B cell (primary cell): ENCODE measurements at regions not wholly inside any gene's neighbourhood (a gene's known extent, or its start where the extent isn't known, plus 50 kb on each side); places are given as distances from the start of the nearest gene placed in this dataset.

ENCODE experiments used
- ATAC-seq: fragments of 200-7000 bp; cut with Tn5 transposase; one replicate; pipeline ENCODE4 v1.10.0; 2021; ENCODE audit warnings: low read depth, mild to moderate bottlenecking, moderate number of reproducible peaks, moderate library complexity
- CTCF ChIA-PET: fragments of 350-600 bp; sonication (Branson Sonifier 250); formaldehyde crosslinking; loops from one replicate; lab custom pipeline; 2021; ENCODE audit warnings: antibody characterized with exemption, inconsistent platforms; lab: Charles Lee
- POLR2A ChIA-PET: fragments of 350-600 bp; sonication (Branson Sonifier 250); formaldehyde crosslinking; loops from one replicate; lab custom pipeline; 2021; ENCODE audit warnings: antibody characterized with exemption; lab: Charles Lee
- DNase-seq: peaks from one replicate; pipeline ENCODE4 v3.0.0; 2013
- H2AFZ ChIP-seq: 2 replicates; pipeline ENCODE4 v1.6.1; 2012; ENCODE audit warnings: mild to moderate bottlenecking, low read depth, low read length; ENCODE audit not compliant: insufficient read depth, poor library complexity, severe bottlenecking
- H3K27ac ChIP-seq, 2 donors: 1 replicate in 1 of 2; 2 replicates in 1 of 2; pipeline ENCODE4 v1.5.1; 2012 to 2013; ENCODE audit warnings: low read length in 2 of 2, mild to moderate bottlenecking in 2 of 2, moderate library complexity in 1 of 2
- H3K27me3 ChIP-seq, 4 experiments: fragments of 200-600 bp in 1 of 4; sonication (generic) in 1 of 4; replicated peaks in 1 of 4; 1 replicate in 2 of 4; 2 replicates in 2 of 4; pipeline versions ENCODE4 v1.6.1 to v1.7.0; 2013 to 2016; ENCODE audit warnings: low read length in 3 of 4, mild to moderate bottlenecking in 2 of 4, mixed read lengths in 1 of 4, moderate library complexity in 1 of 4; ENCODE audit not compliant: insufficient read depth in 4 of 4, control insufficient read depth in 3 of 4; ENCODE audit errors: control extremely low read depth in 1 of 4
- H3K36me3 ChIP-seq, 2 experiments: replicated peaks in 1 of 2; 1 replicate in 1 of 2; 2 replicates in 1 of 2; pipeline versions ENCODE4 v1.6.1 to v1.7.1; 2013; ENCODE audit warnings: low read length in 1 of 2; ENCODE audit not compliant: insufficient read depth in 2 of 2, control insufficient read depth in 1 of 2; ENCODE audit errors: control extremely low read depth in 1 of 2, extremely low read depth in 1 of 2
- H3K4me1 ChIP-seq, 2 donors: fragments of 200-600 bp in 1 of 2; sonication (generic) in 1 of 2; 1 replicate in 1 of 2; 2 replicates in 1 of 2; pipeline versions ENCODE4 v1.5.1 to v1.6.1; 2013 to 2017; ENCODE audit warnings: low read length in 2 of 2; ENCODE audit not compliant: control insufficient read depth in 2 of 2, insufficient read depth in 2 of 2
- H3K4me2 ChIP-seq: replicated peaks from 2 replicates; pipeline ENCODE3; 2012; ENCODE audit warnings: mild to moderate bottlenecking, low read depth, low read length; ENCODE audit not compliant: poor library complexity, severe bottlenecking
- H3K4me3 ChIP-seq, 5 experiments: fragments of 200-600 bp in 1 of 5; sonication (generic) in 1 of 5; 1 replicate in 3 of 5; 2 replicates in 2 of 5; pipeline versions ENCODE4 v1.5.1 to v1.7.0; 2011 to 2016; ENCODE audit warnings: low read length in 4 of 5, mild to moderate bottlenecking in 4 of 5, low read depth in 2 of 5, control low read depth in 1 of 5, moderate library complexity in 1 of 5; ENCODE audit not compliant: insufficient read depth in 1 of 5; ENCODE audit errors: control extremely low read depth in 1 of 5, extremely low read depth in 1 of 5
- H3K79me2 ChIP-seq: fragments of 200-600 bp; sonication (generic); one replicate; pipeline ENCODE4 v1.6.0; 2016; ENCODE audit warnings: low read length; ENCODE audit not compliant: control insufficient read depth, insufficient read depth
- H3K9ac ChIP-seq: fragments of 200-600 bp; sonication (generic); 2 replicates; pipeline ENCODE4 v1.6.1; 2017; ENCODE audit warnings: mild to moderate bottlenecking, low read length, moderate library complexity
- H3K9me3 ChIP-seq, 3 donors: one replicate each; pipeline versions ENCODE4 v1.6.1 to v1.7.1; 2013; ENCODE audit warnings: low read length in 2 of 3; ENCODE audit not compliant: control insufficient read depth in 2 of 3, insufficient read depth in 1 of 3; ENCODE audit errors: control extremely low read depth in 1 of 3
- H4K20me1 ChIP-seq: 2 replicates; pipeline ENCODE4 v1.6.0; 2012; ENCODE audit warnings: mild to moderate bottlenecking, low read length; ENCODE audit not compliant: insufficient read depth, control insufficient read depth, poor library complexity, severe bottlenecking
- H3K27ac Mint-ChIP-seq: one replicate; pipeline ENCODE4 v1.8.0; 2021; ENCODE audit warnings: mixed read lengths
- H3K27me3 Mint-ChIP-seq: one replicate; pipeline ENCODE4 v1.8.0; 2021; ENCODE audit warnings: mixed read lengths
- H3K4me1 Mint-ChIP-seq: one replicate; pipeline ENCODE4 v1.8.0; 2021; ENCODE audit warnings: mixed read lengths
- H3K4me3 Mint-ChIP-seq: one replicate; pipeline ENCODE4 v1.8.0; 2021; ENCODE audit warnings: mixed read lengths
- H3K9me3 Mint-ChIP-seq: one replicate; pipeline ENCODE4 v1.8.0; 2022; ENCODE audit warnings: mixed read lengths; ENCODE audit not compliant: insufficient read depth
- EZH2 ChIP-seq: IDR thresholded peaks from 2 replicates; pipeline ENCODE4 v1.6.1; 2012; ENCODE audit warnings: borderline replicate concordance, low read depth, mild to moderate bottlenecking, moderate library complexity, low read length; ENCODE audit not compliant: insufficient read depth, poor library complexity, severe bottlenecking
- whole genome bisulfite sequencing: methylation state at CpG from one replicate; pipeline ENCODE4 v1.1.5; 2013; ENCODE audit warnings: missing lambda C conversion rate; ENCODE audit not compliant: insufficient coverage; 5-methylcytosine and 5-hydroxymethylcytosine counted together
- intact Hi-C: fragments of 100-400 bp; cut with micrococcal nuclease; formaldehyde crosslinking; loops from one replicate; pipeline ENCODE4 v1.10.0; 2022
- TF ChIP-seq, protein P1 (sequence below): fragments of 200-600 bp; IDR thresholded peaks from one replicate; pipeline ENCODE4 v1.8.0; 2022; ENCODE audit warnings: antibody characterized with exemption, mild to moderate bottlenecking

DNA sequence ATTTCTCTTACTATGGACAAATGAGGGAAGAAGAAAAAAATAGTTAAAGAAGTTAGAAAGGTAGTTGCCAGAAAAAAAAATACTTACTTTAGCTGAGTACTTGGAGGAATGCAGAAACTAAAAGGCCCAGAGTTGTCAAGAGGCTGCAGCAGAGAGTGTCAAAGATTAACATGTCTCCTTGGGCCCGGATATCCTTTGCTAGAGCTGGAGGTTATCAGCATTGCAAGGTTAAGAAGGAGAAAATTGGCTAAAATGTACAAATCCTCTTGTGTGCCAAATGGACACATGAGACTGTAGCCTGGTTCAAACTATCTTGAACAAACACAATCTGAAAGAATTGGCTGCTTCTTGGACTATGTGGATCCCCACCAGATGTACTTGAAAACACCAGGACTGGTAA lies 377.0 kb downstream of the SEMA3D start:
- no peak overlapping the region for H2AFZ ChIP-seq
- DNase-seq (no peak), ATAC-seq (no peak)
- H3K4me1 Mint-ChIP-seq, result no peaks in the 10 kb centered on the region
- H3K4me3 Mint-ChIP-seq, result no peak overlapping the region
- H3K27me3 ChIP-seq, result no peaks in the 10 kb centered on the region
- intact Hi-C loops, result no loop called here
- H4K20me1 ChIP-seq, result no peaks in the 10 kb centered on the region
- CTCF ChIA-PET, result no interaction called here
- no peaks in the 10 kb centered on the region for H3K36me3 ChIP-seq
- H3K4me3 ChIP-seq, result no peak overlapping the region
- 86% methylated on average over 1 of the region's 1 CpG for WGBS
- no peak overlapping the region for H3K4me2 ChIP-seq
- H3K27me3 Mint-ChIP-seq, result no peaks in the 10 kb centered on the region
- H3K4me1 ChIP-seq, result no peaks in the 10 kb centered on the region
- POLR2A ChIA-PET, result no interaction called here
- no peak overlapping the region for H3K9ac ChIP-seq
- no peak overlapping the region for H3K27ac Mint-ChIP-seq
- TF ChIP-seq, protein P1, sequence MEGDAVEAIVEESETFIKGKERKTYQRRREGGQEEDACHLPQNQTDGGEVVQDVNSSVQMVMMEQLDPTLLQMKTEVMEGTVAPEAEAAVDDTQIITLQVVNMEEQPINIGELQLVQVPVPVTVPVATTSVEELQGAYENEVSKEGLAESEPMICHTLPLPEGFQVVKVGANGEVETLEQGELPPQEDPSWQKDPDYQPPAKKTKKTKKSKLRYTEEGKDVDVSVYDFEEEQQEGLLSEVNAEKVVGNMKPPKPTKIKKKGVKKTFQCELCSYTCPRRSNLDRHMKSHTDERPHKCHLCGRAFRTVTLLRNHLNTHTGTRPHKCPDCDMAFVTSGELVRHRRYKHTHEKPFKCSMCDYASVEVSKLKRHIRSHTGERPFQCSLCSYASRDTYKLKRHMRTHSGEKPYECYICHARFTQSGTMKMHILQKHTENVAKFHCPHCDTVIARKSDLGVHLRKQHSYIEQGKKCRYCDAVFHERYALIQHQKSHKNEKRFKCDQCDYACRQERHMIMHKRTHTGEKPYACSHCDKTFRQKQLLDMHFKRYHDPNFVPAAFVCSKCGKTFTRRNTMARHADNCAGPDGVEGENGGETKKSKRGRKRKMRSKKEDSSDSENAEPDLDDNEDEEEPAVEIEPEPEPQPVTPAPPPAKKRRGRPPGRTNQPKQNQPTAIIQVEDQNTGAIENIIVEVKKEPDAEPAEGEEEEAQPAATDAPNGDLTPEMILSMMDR, result no peak
- TF ChIP-seq EZH2, result no peak
- peaks cover 3% of the 10 kb centered on the region for H3K9me3 Mint-ChIP-seq
- no peaks in the 10 kb centered on the region for H3K79me2 ChIP-seq
- no peaks in the 10 kb centered on the region for H3K9me3 ChIP-seq
- no peak overlapping the region for H3K27ac ChIP-seq

DNA sequence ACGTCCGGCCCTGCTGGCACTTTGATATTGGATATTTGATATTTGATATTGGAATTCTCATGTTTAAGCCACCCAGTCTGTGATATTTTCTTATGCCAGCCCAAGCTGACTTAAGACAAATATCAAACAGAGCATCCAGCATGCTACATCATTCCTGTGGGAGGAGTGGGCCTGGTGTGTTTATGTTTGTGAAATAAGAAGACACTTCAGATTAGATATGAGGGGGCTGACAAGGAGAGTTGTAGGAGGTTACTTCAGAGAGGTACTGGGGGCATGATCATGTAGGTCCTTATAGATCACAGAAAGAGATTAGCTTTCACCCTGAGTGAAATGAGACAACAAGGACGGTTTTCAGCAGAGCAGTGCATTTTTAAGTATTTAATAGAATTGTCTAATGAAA lies 382.9 kb downstream of the SEMA3D start:
- Mint-ChIP-seq H3K27me3 (no peaks in the 10 kb centered on the region), H3K9me3 (peaks cover 3% of the 10 kb centered on the region), H3K4me1 (no peaks in the 10 kb centered on the region), H3K27ac (no peak overlapping the region), H3K4me3 (no peak overlapping the region)
- ChIA-PET CTCF (no interaction called here), POLR2A (no interaction called here)
- no peaks in the 10 kb centered on the region for H3K79me2 ChIP-seq
- 50% methylated on average over 2 of the region's 3 CpGs for WGBS
- no peak for ATAC-seq
- no peaks in the 10 kb centered on the region for H3K27me3 ChIP-seq
- no peak for TF ChIP-seq EZH2
- TF ChIP-seq, protein P1, result no peak
- no peak for DNase-seq
- no peaks in the 10 kb centered on the region for H3K4me1 ChIP-seq
- no peak overlapping the region for H3K4me3 ChIP-seq
- no peak overlapping the region for H3K9ac ChIP-seq
- intact Hi-C loops, result no loop called here
- no peaks in the 10 kb centered on the region for H4K20me1 ChIP-seq
- H3K36me3 ChIP-seq, result no peaks in the 10 kb centered on the region
- no peak overlapping the region for H3K27ac ChIP-seq
- no peaks in the 10 kb centered on the region for H3K9me3 ChIP-seq
- no peak overlapping the region for H3K4me2 ChIP-seq
- H2AFZ ChIP-seq, result no peak overlapping the region
